ENCODE measurements at regions not wholly inside any gene's neighbourhood (a gene's known extent, or its start where the extent isn't known, plus 50 kb on each side); places are given as distances from the start of the nearest gene placed in this dataset.

DNA sequence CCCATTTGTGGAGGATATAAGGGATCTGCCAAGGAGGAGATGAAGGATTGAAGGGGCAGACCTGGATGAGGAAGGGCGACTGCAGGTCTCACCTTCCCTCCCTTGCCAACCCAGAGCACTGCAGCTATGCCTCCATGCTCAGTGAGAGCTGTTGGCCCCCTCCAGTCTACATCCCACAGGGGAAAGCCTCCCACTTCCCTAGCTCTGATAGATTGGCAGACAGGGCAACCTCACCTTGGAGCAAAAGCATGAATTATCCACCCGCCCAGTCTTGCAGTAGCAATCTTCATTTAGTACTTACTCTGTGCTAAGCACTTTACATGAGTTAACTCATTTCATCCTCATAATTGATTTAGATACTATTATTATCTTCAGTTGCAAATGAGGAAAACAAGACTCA, 70.4 kb upstream of the SMNDC1 start:
- DNase-seq (ENCODE audit: low read depth), result no peak

DNA sequence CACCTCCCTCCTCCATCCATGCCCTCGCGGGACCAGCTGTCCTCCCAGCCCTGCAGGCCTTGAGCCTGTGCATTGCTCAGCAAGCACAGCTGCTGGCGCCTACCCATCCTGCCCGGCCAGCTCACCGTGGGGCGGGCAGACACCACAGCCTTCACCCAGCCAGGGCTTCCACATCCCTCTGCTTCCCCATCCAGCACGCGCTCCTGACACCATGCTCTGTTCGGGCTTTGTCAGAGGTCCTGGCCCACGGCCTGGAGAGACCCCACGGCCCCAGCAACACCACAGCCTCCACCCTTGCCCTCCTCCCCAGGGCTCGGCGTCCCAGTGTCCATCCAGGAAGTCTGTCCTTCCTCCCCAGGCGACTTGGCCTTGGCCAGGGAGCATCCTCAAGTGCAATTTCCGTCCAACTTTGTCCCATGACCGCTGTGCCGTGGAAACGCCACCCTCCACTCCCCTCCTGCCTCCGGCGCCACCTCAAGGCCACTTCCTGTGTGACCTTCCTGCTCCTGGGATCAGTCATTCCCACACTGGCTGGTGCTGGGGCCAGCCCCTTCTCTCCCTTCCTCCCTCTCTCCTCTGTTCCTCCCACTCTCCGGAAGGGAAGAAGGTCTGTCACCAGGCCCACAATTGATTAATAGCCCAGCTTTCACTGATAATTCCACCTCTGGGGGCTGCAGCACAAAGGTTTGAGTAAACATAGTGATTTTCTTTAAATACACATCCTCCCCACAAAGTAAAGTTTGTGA, 71.5 kb upstream of the SMNDC1 start:
- no peak for DNase-seq (ENCODE audit: low read depth)

DNA sequence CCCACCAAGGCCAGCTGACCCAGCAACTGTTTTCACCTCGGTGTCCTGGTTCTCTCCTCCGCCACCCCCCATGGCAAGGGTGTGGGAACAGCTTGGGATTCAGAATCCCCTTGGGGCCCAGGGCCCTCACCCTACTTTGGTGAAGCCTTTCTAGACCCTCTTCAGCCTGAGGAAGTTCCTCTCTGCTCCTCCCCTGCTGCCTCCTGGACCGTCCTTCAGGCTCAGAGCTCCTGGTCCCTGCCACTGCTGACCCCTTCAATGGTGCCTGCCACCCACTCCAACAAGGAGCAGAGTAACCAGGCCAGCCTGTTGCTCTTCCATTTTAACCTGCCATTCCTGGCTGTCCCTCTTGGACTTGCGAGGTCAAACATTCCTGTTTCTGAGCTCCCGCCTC, 72.0 kb upstream of the SMNDC1 start:
- DNase-seq (ENCODE audit: low read depth), result no peak

DNA sequence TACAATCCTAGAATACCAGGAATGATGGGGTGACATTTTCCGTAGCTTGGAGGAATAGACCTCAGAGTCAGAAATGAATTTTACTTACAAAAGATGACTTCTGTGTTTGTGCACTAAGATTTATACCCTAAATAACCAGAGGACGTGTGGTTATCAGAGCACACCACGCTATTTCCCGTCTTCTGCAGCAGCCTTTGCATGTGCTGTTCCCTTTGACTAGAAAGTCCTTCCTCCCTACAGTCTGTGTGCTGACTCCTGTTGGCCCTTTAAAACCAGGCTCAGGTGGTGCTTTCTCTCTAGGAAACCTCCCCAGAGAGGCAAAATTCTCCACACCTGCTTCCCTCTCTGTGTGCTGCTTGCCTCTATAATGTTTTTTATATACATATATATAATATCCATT, 73.3 kb upstream of the SMNDC1 start:
- no peak for DNase-seq (ENCODE audit: low read depth)

DNA sequence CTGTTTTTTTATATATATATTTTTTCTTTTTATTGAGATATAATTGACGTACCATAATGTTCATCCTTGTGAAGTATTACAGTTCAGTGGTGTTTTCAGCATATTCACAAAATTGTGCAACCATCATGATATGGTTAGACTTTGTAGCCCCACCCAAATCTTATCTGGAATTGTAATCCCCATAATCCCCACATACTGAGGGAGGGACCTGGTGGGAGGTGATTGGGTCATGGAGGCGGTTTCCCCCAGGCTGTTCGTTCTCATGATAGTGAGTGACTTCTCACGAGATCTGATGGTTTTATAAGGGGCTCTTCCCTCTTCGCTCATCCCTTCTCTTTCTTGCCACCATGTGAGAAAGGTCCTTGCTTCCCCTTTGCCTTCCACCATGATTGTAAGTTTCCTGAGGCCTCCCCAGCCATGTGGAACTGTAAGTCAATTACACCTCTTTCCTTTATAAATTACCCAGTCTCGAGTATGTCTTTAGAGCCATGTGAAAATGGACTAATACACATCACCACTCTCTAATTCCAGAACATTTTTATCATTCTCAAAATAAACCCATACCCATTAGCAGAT, 73.9 kb upstream of the SMNDC1 start:
- no peak for DNase-seq (ENCODE audit: low read depth)

DNA sequence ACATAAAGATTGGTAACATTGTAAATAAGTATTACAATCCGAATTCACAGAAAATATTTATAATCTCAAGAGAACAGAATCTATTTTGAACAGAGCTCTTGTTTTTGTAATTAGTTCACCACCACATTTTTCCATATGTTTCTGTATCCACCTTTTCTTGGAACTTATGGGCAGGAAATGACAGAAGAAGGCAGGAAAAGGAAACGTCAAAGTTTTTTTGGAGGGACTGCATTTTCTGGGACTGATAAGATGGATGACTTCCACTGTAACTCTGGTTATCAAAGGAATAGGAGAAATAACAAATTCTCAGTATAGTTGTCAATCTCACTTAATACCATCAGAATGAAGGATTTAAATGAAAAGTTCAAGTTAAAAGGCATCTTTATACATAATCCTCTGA, 75.1 kb upstream of the SMNDC1 start:
- DNase-seq (ENCODE audit: low read depth), result no peak

DNA sequence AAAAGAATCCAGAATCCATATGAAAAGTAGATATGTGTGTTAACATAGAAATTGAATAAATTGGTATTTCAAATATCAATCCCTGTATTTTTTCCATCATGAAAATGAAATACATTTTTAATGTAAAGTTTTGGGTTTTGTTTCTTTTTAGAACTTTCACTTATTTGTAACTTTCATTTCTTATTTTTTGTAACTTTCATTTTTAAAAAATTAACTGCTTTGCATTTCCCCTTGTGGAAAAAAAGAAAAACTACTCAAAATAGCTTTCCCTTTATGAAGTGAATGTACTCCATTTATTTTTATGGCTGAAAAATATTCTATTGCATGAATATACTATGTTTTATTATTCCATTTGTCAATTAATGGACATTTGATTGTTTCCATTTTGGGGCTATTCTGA, 75.6 kb upstream of the SMNDC1 start:
- no peak for DNase-seq (ENCODE audit: low read depth)

DNA sequence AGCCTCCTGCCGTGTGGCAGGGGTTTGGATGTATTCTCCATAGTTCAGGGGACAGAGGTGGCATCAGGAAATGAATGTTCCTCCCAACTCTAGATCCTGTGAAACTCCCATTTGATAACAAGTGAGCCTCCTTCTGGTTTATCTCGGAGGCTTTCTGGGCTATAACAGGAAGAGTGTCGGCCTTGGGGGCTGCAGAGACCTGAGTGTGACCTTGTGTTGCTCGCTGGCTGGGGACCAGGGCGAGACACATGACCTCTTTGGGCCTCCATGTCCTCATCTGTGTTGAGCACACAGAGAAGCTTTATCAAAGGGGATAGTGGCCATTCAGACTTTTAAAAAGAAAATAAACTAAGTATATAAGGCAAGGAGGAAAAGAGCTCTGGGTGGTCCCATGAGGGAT, 78.0 kb upstream of the SMNDC1 start:
- DNase-seq (ENCODE audit: low read depth), result no peak

DNA sequence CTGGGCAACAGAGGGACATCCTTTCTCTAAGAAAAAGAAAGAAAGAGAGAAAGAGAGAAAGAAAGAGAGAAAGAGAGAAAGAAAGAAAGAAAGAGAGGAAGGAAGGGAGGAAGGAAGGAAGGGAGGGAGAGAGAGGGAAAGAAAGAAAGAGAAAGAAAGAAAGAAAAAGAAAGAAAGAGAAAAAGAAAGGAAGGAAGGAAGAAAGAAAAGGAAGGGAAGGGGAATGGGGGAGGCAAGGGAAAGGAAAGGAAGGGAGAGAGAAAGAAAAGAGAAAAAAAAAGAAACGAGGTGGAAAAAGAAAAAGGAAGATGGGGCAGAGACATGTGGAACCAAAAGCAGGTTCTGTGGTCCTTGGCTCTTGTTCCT, 82.9 kb upstream of the SMNDC1 start:
- DNase-seq (ENCODE audit: low read depth), result no peak

DNA sequence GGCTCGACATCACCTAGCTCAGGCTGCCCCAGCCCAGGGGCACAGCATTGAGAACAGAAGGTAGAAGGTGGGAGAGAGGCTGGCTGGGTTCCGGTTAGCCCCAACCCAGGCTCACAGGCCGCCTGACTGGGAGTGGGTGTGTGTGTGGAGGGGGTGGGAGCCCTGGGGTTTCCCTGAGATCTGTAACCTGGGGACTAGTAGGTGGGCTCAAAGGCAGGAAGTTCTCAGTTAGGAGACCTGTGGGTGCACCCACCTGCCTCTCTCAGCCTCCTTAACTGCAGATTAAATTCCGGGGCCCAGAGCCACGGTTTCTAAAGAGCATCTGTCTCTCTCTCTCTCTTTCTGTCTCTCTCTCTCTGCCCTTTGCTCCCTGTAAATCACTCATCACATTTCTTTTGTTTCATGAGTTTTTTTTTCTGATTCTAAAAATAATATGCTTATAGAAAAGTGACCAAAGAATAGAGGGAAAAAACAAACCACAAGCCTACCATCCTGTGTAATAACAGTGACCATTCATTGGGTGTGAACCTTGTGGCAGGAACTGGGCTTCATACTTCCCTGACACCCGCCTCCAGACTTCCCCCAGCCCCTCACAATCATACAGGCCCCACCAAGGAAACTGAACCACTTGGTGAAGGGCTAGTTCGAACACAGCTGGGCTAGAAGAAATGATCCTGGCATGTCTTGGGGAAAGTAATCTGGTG, 83.4 kb upstream of the SMNDC1 start:
- no peak for DNase-seq (ENCODE audit: low read depth)

DNA sequence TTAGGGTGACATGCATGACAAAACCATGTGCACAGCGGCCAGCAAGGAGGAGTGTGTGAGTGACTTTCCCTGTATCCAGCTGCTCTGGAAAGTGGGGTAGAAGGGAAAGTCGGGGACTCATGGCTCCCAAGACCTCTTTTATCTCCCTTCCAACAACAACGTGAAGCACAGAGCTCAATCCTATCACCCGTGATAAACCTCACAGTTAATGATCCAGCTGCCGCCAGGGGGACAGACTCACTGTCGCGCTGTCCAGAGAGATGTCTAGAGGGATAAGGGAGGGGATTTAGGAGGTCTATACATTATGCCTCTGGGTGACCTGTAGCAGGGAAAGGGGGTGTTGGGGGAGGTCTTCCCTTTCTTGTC, 84.0 kb upstream of the SMNDC1 start:
- no peak for DNase-seq (ENCODE audit: low read depth)

DNA sequence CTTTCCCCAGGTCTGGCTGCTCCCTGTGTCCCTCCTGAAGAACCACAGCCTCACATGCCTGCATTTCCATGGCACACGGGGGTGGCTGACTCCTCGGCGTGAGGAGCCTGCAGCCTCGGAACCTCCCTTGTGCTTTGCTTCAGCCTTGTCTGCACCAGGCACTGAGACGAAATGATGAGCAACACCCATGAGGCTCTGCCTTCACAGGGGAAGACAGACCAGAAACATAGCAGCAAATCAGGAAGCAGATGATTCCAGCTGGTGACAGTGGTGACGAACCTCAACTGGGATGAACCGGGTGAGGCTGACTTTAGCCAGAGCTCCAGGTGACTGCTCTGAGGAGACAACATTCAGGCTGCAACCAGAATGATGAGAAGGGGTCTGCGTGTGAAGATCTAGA, 84.5 kb upstream of the SMNDC1 start:
- no peak for DNase-seq (ENCODE audit: low read depth)

DNA sequence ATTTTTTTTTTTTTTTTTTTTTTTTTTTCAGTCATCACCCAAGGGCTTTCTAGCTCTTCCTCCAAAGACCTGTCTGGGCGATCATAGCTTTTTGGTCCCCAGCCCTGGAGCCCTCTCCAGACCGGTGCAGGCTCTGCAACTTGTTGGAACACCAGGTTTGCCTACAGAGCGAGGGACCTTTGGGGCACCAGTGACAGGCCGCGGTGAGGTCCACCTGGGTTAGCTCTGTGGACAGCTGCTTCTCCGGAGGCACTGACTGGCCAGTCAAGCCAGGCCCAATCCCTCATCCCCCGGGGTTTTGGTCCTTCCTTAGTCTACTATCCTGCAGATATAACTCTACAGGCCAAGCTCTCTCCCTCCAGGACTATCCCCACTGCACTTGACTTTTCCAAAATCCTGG, 86.8 kb upstream of the SMNDC1 start:
- no peak for DNase-seq (ENCODE audit: low read depth)

DNA sequence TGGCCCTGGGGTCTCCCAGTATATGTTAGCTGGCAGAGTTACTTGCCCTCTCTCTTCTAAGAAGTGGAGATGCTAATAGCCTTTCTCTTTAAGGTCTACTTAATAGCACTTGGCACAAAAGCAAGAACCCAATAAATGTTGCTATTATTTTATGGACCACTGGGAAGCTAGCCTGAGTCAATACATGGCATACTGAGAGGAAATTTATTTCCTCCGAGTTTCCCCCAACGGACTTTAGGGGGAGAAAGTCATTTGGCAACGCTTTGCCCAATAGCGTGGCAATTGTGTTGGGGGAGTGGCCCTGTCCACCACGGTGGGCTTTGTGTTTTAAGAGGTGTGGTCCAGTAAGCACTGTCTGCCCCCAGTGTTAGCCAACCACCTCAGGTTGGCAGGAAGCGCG, 87.4 kb upstream of the SMNDC1 start:
- DNase-seq (ENCODE audit: low read depth), result no peak

DNA sequence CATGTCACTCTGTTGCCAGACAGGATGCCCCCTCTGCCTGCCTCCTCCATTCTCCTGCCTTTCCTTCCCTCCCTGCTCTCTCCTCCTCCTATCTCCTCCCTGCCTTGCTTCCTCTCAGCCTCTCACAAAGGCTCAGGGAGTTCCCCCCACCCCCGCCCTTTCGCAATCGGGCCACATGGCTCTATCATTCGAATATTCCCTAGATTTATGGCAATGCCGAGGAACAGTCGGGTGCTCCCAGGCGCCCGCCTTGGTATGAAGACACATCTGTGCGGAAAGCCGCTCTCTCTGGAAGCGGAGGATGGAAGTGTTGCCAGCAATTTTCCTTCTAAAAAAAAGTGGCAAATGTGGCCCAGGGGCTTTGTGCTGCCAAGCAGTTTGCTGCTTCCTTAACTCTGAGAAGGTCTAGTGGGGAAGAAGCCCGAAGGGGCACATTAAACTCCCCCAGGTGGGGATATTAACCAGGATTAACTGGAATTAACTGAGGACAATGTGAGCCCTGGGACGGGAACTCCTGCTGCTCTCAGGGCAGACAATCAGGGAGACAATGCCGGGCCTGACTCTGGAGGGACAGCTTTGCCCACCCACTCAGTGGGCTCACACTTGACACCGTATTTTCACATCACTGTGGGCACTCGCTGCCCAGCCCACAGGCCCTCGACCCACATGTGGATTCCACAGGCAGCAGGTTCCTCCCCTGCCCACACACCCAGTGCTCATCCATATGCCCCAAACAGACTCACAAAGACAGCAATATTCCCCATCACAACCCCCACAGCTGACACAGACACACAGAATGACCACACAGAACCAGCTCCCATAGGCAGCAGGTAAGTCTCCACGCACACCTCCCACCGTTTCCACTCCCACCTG, 88.4 kb upstream of the SMNDC1 start:
- no peak for DNase-seq (ENCODE audit: low read depth)

DNA sequence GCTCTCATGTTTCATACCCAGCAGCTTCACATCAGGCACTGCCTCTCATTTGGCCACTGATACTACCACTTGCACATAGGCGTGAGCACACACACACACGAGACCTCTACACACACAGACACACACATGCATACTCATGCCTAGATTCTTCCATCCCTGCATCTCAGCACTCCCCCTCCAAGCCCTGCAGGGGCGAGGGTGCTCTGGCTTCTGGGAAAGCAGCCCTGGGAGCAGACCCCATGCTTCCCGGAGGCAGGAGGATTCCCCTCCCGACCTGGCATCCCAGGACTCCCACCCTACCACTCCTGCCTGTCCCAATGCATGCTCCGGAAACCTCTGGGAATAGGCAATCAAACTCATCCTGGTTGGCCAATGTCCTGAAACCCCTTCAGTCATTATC, 89.1 kb upstream of the SMNDC1 start:
- DNase-seq (ENCODE audit: low read depth), result no peak

DNA sequence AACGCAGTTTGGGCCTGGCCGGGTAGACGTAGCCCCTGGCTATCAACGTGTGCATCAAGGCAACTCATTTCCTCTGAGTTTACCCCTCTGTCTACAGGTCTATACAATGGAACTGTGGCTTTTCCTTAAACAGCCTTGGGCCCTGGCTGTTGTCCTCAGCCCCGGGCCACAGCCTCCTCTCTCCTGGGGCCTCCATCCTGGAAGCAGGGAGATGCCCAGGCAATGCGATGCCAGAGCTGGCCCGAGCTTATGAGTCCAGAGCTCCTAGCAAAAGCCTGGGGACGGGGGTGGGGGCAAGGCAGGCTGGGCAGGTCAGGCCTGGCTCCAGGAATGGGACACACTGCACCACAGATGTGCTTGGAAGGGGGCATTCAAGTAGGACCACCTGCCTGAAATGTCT, 89.6 kb upstream of the SMNDC1 start:
- DNase-seq (ENCODE audit: low read depth), result no peak

DNA sequence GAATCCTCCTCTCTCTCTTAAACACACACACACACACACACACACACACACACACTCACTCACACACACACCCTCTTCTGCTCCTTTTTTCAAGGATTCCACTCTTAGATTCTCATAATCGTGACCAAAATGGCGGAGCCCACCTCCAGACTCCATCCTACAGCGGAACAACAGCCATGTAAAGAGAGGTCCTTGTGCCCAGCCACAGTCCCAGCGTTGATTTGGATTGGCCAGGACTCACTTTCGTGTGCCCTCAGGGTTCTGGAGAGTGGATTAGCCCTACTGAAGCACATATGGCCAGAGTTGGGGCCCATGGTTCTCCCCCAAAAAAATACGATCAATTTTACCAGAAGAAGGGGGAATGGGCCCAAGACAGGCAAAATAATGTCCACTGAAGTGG, 90.2 kb upstream of the SMNDC1 start:
- no peak for DNase-seq (ENCODE audit: low read depth)

DNA sequence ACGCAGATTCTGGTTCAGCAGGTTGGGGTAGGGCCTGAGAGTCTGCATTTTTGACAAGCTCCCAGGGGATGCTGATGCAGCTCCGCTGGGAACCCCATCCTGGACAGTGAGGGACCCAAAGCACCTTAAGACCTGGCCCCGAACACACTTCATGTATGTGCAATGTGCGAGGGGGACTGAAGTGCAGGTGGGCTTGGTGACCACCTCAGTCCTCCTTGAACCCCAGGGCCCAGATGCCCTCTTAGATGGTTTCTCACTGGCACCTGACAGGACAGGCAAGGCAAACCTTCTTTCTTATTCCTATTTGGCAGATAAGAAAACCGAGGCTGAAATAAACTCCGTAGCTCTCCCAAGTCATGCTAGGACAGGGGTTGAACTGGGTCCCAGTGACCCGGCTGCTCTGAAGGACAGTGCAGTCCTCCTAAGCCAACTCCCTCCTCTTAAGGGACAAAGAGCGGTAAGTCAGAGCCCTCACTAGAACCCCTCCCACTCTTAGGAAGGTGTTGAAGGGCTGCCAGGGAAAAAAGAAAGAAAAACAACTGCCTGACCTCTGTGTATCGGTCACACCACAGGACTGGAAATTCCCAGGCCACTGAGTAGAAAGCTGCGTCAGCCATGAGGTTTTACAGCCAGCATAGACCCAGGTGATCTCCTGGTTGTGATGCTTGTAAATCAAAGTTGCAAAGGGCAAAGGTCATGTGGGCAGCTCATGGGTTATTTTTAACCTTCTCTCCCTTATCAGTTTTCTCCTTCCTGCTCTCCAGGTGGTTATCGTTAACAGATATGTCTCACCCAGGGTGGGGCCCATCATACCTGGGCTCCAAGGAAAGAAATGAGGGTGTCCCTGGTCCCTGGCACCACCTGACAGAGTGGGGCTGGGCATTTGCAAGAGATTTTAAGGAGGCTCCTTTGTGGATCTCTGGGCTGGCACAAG, 90.9 kb upstream of the SMNDC1 start:
- DNase-seq (ENCODE audit: low read depth), result no peak

DNA sequence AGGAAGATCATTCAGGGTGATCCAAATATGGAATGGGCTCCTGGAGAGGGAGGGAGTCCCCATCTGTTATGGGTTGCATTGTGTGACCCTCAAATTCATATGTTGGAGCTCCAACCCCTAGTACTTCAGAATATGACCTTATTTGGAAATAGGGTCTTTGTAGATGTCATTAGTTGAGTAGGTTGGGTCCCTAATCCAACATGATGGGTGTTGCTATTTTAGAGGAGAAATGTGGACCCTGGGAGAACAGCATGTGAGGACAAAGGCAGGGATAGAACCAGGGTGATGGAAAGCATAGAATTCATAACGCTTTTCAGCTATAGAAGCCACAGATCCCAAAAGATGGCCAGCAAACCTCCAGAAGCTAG, 91.5 kb upstream of the SMNDC1 start:
- no peak for DNase-seq (ENCODE audit: low read depth)

DNA sequence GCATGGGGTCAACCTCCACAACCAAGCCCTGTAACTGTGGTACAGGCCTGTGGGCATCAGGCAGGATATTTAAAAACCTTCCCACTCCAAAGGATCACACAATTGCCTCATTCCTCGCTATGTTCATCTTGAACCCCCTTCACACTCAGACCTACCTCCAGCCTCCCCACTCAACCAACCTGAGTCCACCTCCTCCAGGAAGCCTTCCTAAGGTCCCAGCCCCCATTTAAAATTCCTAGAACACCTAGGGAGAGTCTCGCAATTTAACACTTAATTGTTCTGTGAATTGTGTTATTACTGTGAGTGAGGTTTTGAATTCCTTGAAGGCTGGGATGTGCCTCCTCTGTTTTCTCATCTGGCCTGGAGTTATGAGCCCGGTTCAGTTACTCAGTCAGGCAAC, 93.1 kb upstream of the SMNDC1 start:
- no peak for DNase-seq (ENCODE audit: low read depth)
